Gastroesophageal sphincter (tissue), 3 donors: ENCODE measurements at regions not wholly inside any gene's neighbourhood (a gene's known extent, or its start where the extent isn't known, plus 50 kb on each side); places are given as distances from the start of the nearest gene placed in this dataset.
"Not testable (repeated sequence)": the region's sequence is repeated elsewhere in the genome, so short reads cannot be mapped to it uniquely, and the experiment has no call there.

Experiments used
- CTCF ChIP-seq, 4 experiments: fragments of 200-600 bp in 2 of 4; fragments of 450-650 bp in 2 of 4; sonication (generic) in 1 of 4; IDR thresholded peaks; one replicate each; pipeline ENCODE4 v1.5.1; 2017 to 2019; ENCODE audit warnings: antibody characterized with exemption in 4 of 4, mild to moderate bottlenecking in 2 of 4, moderate library complexity in 2 of 4
- EP300 ChIP-seq: sonication (generic); formaldehyde crosslinking; IDR thresholded peaks from one replicate; pipeline ENCODE4 v1.6.1; 2017; ENCODE audit warnings: antibody characterized with exemption, mild to moderate bottlenecking
- POLR2A ChIP-seq, 2 donors: fragments of 450-650 bp; IDR thresholded peaks; one replicate each; pipeline ENCODE4 v1.6.1; 2017; ENCODE audit warnings: antibody characterized with exemption in 2 of 2, mild to moderate bottlenecking in 2 of 2, moderate library complexity in 1 of 2
- POLR2AphosphoS5 ChIP-seq: sonication (generic); formaldehyde crosslinking; IDR thresholded peaks from one replicate; pipeline ENCODE4 v1.6.1; 2017; ENCODE audit warnings: antibody characterized with exemption

- not testable (repeated sequence) for TF ChIP-seq POLR2A (IDR thresholded peaks at IDR 0.05); CTCF (IDR thresholded peaks at IDR 0.05); POLR2AphosphoS5; EP300
Measured at GRCh38 chr22:23439581-23439980, 140.5 kb downstream of the IGLL1 start.
